B cell (primary cell): ENCODE measurements at regions not wholly inside any gene's neighbourhood (a gene's known extent, or its start where the extent isn't known, plus 50 kb on each side); places are given as distances from the start of the nearest gene placed in this dataset.

ENCODE experiments used
- ATAC-seq: fragments of 200-7000 bp; cut with Tn5 transposase; one replicate; pipeline ENCODE4 v1.10.0; 2021; ENCODE audit warnings: low read depth, mild to moderate bottlenecking, moderate number of reproducible peaks, moderate library complexity
- CTCF ChIA-PET: fragments of 350-600 bp; sonication (Branson Sonifier 250); formaldehyde crosslinking; loops from one replicate; lab custom pipeline; 2021; ENCODE audit warnings: antibody characterized with exemption, inconsistent platforms; lab: Charles Lee
- POLR2A ChIA-PET: fragments of 350-600 bp; sonication (Branson Sonifier 250); formaldehyde crosslinking; loops from one replicate; lab custom pipeline; 2021; ENCODE audit warnings: antibody characterized with exemption; lab: Charles Lee
- DNase-seq: peaks from one replicate; pipeline ENCODE4 v3.0.0; 2013
- H2AFZ ChIP-seq: 2 replicates; pipeline ENCODE4 v1.6.1; 2012; ENCODE audit warnings: mild to moderate bottlenecking, low read depth, low read length; ENCODE audit not compliant: insufficient read depth, poor library complexity, severe bottlenecking
- H3K27ac ChIP-seq, 2 donors: 1 replicate in 1 of 2; 2 replicates in 1 of 2; pipeline ENCODE4 v1.5.1; 2012 to 2013; ENCODE audit warnings: low read length in 2 of 2, mild to moderate bottlenecking in 2 of 2, moderate library complexity in 1 of 2
- H3K27me3 ChIP-seq, 4 experiments: fragments of 200-600 bp in 1 of 4; sonication (generic) in 1 of 4; replicated peaks in 1 of 4; 1 replicate in 2 of 4; 2 replicates in 2 of 4; pipeline versions ENCODE4 v1.6.1 to v1.7.0; 2013 to 2016; ENCODE audit warnings: low read length in 3 of 4, mild to moderate bottlenecking in 2 of 4, mixed read lengths in 1 of 4, moderate library complexity in 1 of 4; ENCODE audit not compliant: insufficient read depth in 4 of 4, control insufficient read depth in 3 of 4; ENCODE audit errors: control extremely low read depth in 1 of 4
- H3K36me3 ChIP-seq, 2 experiments: replicated peaks in 1 of 2; 1 replicate in 1 of 2; 2 replicates in 1 of 2; pipeline versions ENCODE4 v1.6.1 to v1.7.1; 2013; ENCODE audit warnings: low read length in 1 of 2; ENCODE audit not compliant: insufficient read depth in 2 of 2, control insufficient read depth in 1 of 2; ENCODE audit errors: control extremely low read depth in 1 of 2, extremely low read depth in 1 of 2
- H3K4me1 ChIP-seq, 2 donors: fragments of 200-600 bp in 1 of 2; sonication (generic) in 1 of 2; 1 replicate in 1 of 2; 2 replicates in 1 of 2; pipeline versions ENCODE4 v1.5.1 to v1.6.1; 2013 to 2017; ENCODE audit warnings: low read length in 2 of 2; ENCODE audit not compliant: control insufficient read depth in 2 of 2, insufficient read depth in 2 of 2
- H3K4me2 ChIP-seq: replicated peaks from 2 replicates; pipeline ENCODE3; 2012; ENCODE audit warnings: mild to moderate bottlenecking, low read depth, low read length; ENCODE audit not compliant: poor library complexity, severe bottlenecking
- H3K4me3 ChIP-seq, 5 experiments: fragments of 200-600 bp in 1 of 5; sonication (generic) in 1 of 5; 1 replicate in 3 of 5; 2 replicates in 2 of 5; pipeline versions ENCODE4 v1.5.1 to v1.7.0; 2011 to 2016; ENCODE audit warnings: low read length in 4 of 5, mild to moderate bottlenecking in 4 of 5, low read depth in 2 of 5, control low read depth in 1 of 5, moderate library complexity in 1 of 5; ENCODE audit not compliant: insufficient read depth in 1 of 5; ENCODE audit errors: control extremely low read depth in 1 of 5, extremely low read depth in 1 of 5
- H3K79me2 ChIP-seq: fragments of 200-600 bp; sonication (generic); one replicate; pipeline ENCODE4 v1.6.0; 2016; ENCODE audit warnings: low read length; ENCODE audit not compliant: control insufficient read depth, insufficient read depth
- H3K9ac ChIP-seq: fragments of 200-600 bp; sonication (generic); 2 replicates; pipeline ENCODE4 v1.6.1; 2017; ENCODE audit warnings: mild to moderate bottlenecking, low read length, moderate library complexity
- H3K9me3 ChIP-seq, 3 donors: one replicate each; pipeline versions ENCODE4 v1.6.1 to v1.7.1; 2013; ENCODE audit warnings: low read length in 2 of 3; ENCODE audit not compliant: control insufficient read depth in 2 of 3, insufficient read depth in 1 of 3; ENCODE audit errors: control extremely low read depth in 1 of 3
- H4K20me1 ChIP-seq: 2 replicates; pipeline ENCODE4 v1.6.0; 2012; ENCODE audit warnings: mild to moderate bottlenecking, low read length; ENCODE audit not compliant: insufficient read depth, control insufficient read depth, poor library complexity, severe bottlenecking
- H3K27ac Mint-ChIP-seq: one replicate; pipeline ENCODE4 v1.8.0; 2021; ENCODE audit warnings: mixed read lengths
- H3K27me3 Mint-ChIP-seq: one replicate; pipeline ENCODE4 v1.8.0; 2021; ENCODE audit warnings: mixed read lengths
- H3K4me1 Mint-ChIP-seq: one replicate; pipeline ENCODE4 v1.8.0; 2021; ENCODE audit warnings: mixed read lengths
- H3K4me3 Mint-ChIP-seq: one replicate; pipeline ENCODE4 v1.8.0; 2021; ENCODE audit warnings: mixed read lengths
- H3K9me3 Mint-ChIP-seq: one replicate; pipeline ENCODE4 v1.8.0; 2022; ENCODE audit warnings: mixed read lengths; ENCODE audit not compliant: insufficient read depth
- EZH2 ChIP-seq: IDR thresholded peaks from 2 replicates; pipeline ENCODE4 v1.6.1; 2012; ENCODE audit warnings: borderline replicate concordance, low read depth, mild to moderate bottlenecking, moderate library complexity, low read length; ENCODE audit not compliant: insufficient read depth, poor library complexity, severe bottlenecking
- WGBS: methylation state at CpG from one replicate; pipeline ENCODE4 v1.1.5; 2013; ENCODE audit warnings: missing lambda C conversion rate; ENCODE audit not compliant: insufficient coverage; 5-methylcytosine and 5-hydroxymethylcytosine counted together
- intact Hi-C: fragments of 100-400 bp; cut with micrococcal nuclease; formaldehyde crosslinking; loops from one replicate; pipeline ENCODE4 v1.10.0; 2022
- TF ChIP-seq, protein P1 (sequence below): fragments of 200-600 bp; IDR thresholded peaks from one replicate; pipeline ENCODE4 v1.8.0; 2022; ENCODE audit warnings: antibody characterized with exemption, mild to moderate bottlenecking

DNA sequence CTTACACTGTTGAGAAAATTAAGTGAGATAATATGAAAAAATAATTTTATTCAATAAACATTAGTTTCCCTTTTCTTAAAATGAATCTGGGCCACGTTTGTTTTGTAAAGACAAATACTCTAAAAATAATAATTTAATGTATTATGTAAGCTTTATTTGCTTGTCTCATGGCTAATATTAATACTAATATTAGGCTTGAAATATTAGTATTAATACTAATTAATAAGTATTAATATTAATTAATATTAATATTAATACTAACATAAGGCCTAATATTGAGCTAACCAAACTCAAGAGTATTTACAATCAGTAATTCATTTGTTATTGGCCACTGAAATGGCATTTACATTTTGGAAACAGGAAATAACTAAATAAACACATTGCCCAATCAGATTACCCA lies 280.1 kb upstream of the ESRRG start:
- Histone ChIP-seq H3K4me1 (no peaks in the 10 kb centered on the region), H3K36me3 (no peaks in the 10 kb centered on the region), H3K79me2 (no peaks in the 10 kb centered on the region), H3K27me3 (no peaks in the 10 kb centered on the region), H4K20me1 (no peaks in the 10 kb centered on the region), H2AFZ (no peak overlapping the region), H3K9me3 (no peaks in the 10 kb centered on the region), H3K27ac (no peak overlapping the region), H3K4me3 (no peak overlapping the region), H3K9ac (no peak overlapping the region), H3K4me2 (no peak overlapping the region)
- Mint-ChIP-seq H3K4me3 (no peak overlapping the region), H3K9me3 (no peaks in the 10 kb centered on the region), H3K27me3 (no peaks in the 10 kb centered on the region), H3K27ac (no peak overlapping the region), H3K4me1 (no peaks in the 10 kb centered on the region)
- intact Hi-C loops = no loop called here
- POLR2A ChIA-PET = no interaction called here
- no CpG with 5 or more reads among the region's 1 CpG for WGBS
- DNase-seq (no peak), ATAC-seq (no peak)
- CTCF ChIA-PET = no interaction called here
- TF ChIP-seq EZH2 = no peak
- TF ChIP-seq, protein P1, sequence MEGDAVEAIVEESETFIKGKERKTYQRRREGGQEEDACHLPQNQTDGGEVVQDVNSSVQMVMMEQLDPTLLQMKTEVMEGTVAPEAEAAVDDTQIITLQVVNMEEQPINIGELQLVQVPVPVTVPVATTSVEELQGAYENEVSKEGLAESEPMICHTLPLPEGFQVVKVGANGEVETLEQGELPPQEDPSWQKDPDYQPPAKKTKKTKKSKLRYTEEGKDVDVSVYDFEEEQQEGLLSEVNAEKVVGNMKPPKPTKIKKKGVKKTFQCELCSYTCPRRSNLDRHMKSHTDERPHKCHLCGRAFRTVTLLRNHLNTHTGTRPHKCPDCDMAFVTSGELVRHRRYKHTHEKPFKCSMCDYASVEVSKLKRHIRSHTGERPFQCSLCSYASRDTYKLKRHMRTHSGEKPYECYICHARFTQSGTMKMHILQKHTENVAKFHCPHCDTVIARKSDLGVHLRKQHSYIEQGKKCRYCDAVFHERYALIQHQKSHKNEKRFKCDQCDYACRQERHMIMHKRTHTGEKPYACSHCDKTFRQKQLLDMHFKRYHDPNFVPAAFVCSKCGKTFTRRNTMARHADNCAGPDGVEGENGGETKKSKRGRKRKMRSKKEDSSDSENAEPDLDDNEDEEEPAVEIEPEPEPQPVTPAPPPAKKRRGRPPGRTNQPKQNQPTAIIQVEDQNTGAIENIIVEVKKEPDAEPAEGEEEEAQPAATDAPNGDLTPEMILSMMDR = no peak

- no peak for ATAC-seq
- Mint-ChIP-seq H3K27ac (no peak overlapping the region), H3K9me3 (no peaks in the 10 kb centered on the region), H3K4me3 (no peak overlapping the region), H3K4me1 (no peaks in the 10 kb centered on the region), H3K27me3 (no peaks in the 10 kb centered on the region)
- Histone ChIP-seq H3K27me3 (no peaks in the 10 kb centered on the region), H3K27ac (no peak overlapping the region), H3K9ac (no peak overlapping the region), H3K9me3 (no peaks in the 10 kb centered on the region), H3K79me2 (no peaks in the 10 kb centered on the region), H4K20me1 (no peaks in the 10 kb centered on the region), H2AFZ (no peak overlapping the region), H3K4me3 (no peak overlapping the region), H3K4me2 (no peak overlapping the region), H3K36me3 (no peaks in the 10 kb centered on the region), H3K4me1 (no peaks in the 10 kb centered on the region)
- CTCF ChIA-PET = no interaction called here
- DNase-seq = no peak
- no CpG with 5 or more reads among the region's 1 CpG for WGBS
- POLR2A ChIA-PET = no interaction called here
- intact Hi-C loops = no loop called here
- TF ChIP-seq, protein P1 = no peak
These were observed 274.6 kb upstream of the ESRRG start for GRCh38 chr1:216997831-216998230.
